ENCODE measurements at regions not wholly inside any gene's neighbourhood (a gene's known extent, or its start where the extent isn't known, plus 50 kb on each side); places are given as distances from the start of the nearest gene placed in this dataset.

GRCh38 chr10:65847436-65848230 is 1078.2 kb upstream of the LRRTM3 start:
- DNase-seq = no peak

- no peak for DNase-seq
Measured at GRCh38 chr10:65858841-65859240, 1067.0 kb upstream of the LRRTM3 start.

GRCh38 chr10:65861249-65861648 is 1064.6 kb upstream of the LRRTM3 start:
- no peak for DNase-seq
